CD4-positive, alpha-beta memory T cell (primary cell): ENCODE measurements at regions not wholly inside any gene's neighbourhood (a gene's known extent, or its start where the extent isn't known, plus 50 kb on each side); places are given as distances from the start of the nearest gene placed in this dataset.

Source experiments
- CTCF ChIA-PET: fragments of 350-600 bp; sonication (Branson Sonifier 250); formaldehyde crosslinking; loops from one replicate; lab custom pipeline; 2021; ENCODE audit warnings: inconsistent platforms; ENCODE audit not compliant: partially characterized antibody; lab: Charles Lee
- POLR2A ChIA-PET: fragments of 350-600 bp; sonication (Branson Sonifier 250); formaldehyde crosslinking; loops from one replicate; lab custom pipeline; 2021; ENCODE audit not compliant: partially characterized antibody; lab: Charles Lee
- DNase-seq, 5 donors: peaks; one replicate each; pipeline versions ENCODE4 v3.0.0 to v3.0.0-alpha.2; 2020 to 2022; ENCODE audit warnings: mixed read lengths in 1 of 5
- H3K27ac ChIP-seq: one replicate; pipeline ENCODE4 v1.7.0; 2013; ENCODE audit warnings: low read depth, low read length
- H3K27me3 ChIP-seq: 2 replicates; pipeline ENCODE4 v1.7.0; 2013; ENCODE audit warnings: mild to moderate bottlenecking, low read length, moderate library complexity; ENCODE audit not compliant: insufficient read depth
- H3K36me3 ChIP-seq: 2 replicates; pipeline ENCODE4 v1.7.0; 2013; ENCODE audit warnings: mild to moderate bottlenecking, low read length, moderate library complexity; ENCODE audit not compliant: insufficient read depth
- H3K4me1 ChIP-seq: 2 replicates; pipeline ENCODE4 v1.7.0; 2013; ENCODE audit warnings: mild to moderate bottlenecking, low read length, moderate library complexity; ENCODE audit not compliant: insufficient read depth
- H3K4me3 ChIP-seq, 2 donors: one replicate each; pipeline ENCODE4 v1.7.0; 2013; ENCODE audit warnings: low read length in 2 of 2, mild to moderate bottlenecking in 1 of 2
- H3K9me3 ChIP-seq, 2 donors: one replicate each; pipeline ENCODE4 v1.7.0; 2013; ENCODE audit warnings: low read length in 2 of 2, control low read depth in 1 of 2; ENCODE audit not compliant: control insufficient read depth in 1 of 2
- H3K27ac Mint-ChIP-seq, 7 donors: one replicate each; pipeline ENCODE4 v1.8.0; 2020 to 2021; ENCODE audit warnings: mixed read lengths in 7 of 7, mild to moderate bottlenecking in 6 of 7, inconsistent platforms in 3 of 7, moderate library complexity in 3 of 7
- H3K27me3 Mint-ChIP-seq, 2 donors: one replicate each; pipeline ENCODE4 v1.8.0; 2020 to 2021; ENCODE audit warnings: mixed read lengths in 2 of 2
- H3K36me3 Mint-ChIP-seq, 2 donors: one replicate each; pipeline ENCODE4 v1.8.0; 2020 to 2021; ENCODE audit warnings: mixed read lengths in 2 of 2, inconsistent platforms in 1 of 2, mild to moderate bottlenecking in 1 of 2
- H3K4me1 Mint-ChIP-seq, 4 donors: one replicate each; pipeline ENCODE4 v1.8.0; 2020 to 2021; ENCODE audit warnings: mixed read lengths in 4 of 4, mild to moderate bottlenecking in 1 of 4
- H3K4me3 Mint-ChIP-seq, 8 donors: one replicate each; pipeline ENCODE4 v1.8.0; 2020 to 2021; ENCODE audit warnings: mixed read lengths in 8 of 8, mild to moderate bottlenecking in 7 of 8, moderate library complexity in 6 of 8, inconsistent platforms in 3 of 8
- H3K9me3 Mint-ChIP-seq, 8 donors: one replicate each; pipeline ENCODE4 v1.8.0; 2020 to 2021; ENCODE audit warnings: mixed read lengths in 8 of 8, mild to moderate bottlenecking in 5 of 8, inconsistent platforms in 3 of 8, moderate library complexity in 1 of 8
- intact Hi-C: fragments of 100-400 bp; cut with micrococcal nuclease; formaldehyde crosslinking; loops from one replicate; pipeline ENCODE4 v1.15.1; 2023

DNA sequence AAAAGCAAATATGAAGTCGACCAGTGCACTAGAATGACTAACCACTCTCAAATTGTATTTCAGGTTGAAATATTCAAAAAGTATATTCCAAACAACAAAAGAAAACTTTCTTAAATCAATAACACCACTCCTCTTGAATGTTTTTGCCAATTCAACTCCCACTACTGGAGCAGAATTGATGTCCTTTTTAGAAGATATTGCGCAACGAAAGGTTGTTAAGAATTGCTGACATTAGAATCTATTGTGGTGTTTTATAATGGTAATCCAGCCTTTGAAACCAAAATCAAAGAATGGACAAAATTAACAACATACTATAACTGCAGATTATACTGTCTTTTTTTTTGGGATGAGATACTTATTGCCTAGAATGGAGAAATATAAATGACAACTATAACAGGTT, 331.3 kb downstream of the GRXCR1 start:
- H3K27ac Mint-ChIP-seq = no peak overlapping the region
- no peaks in the 10 kb centered on the region for H3K4me1 Mint-ChIP-seq
- no peak for DNase-seq
- Histone ChIP-seq H3K9me3 (peaks cover 0 to 6% of the 10 kb centered on the region in 2 donors), H3K27me3 (no peaks in the 10 kb centered on the region), H3K4me1 (no peaks in the 10 kb centered on the region), H3K36me3 (no peaks in the 10 kb centered on the region), H3K4me3 (no peak overlapping the region), H3K27ac (no peak overlapping the region)
- no peaks in the 10 kb centered on the region for H3K27me3 Mint-ChIP-seq
- ChIA-PET POLR2A (no interaction called here), CTCF (no interaction called here)
- H3K36me3 Mint-ChIP-seq = no peaks in the 10 kb centered on the region
- H3K4me3 Mint-ChIP-seq = no peak overlapping the region
- intact Hi-C loops = no loop called here
- H3K9me3 Mint-ChIP-seq = peaks cover 0 to 6% (median 4%) of the 10 kb centered on the region in 8 donors

GRCh38 chr4:43224559-43224958, 332.0 kb downstream of the GRXCR1 start:
- H3K27me3 Mint-ChIP-seq = no peaks in the 10 kb centered on the region
- Histone ChIP-seq H3K4me1 (no peaks in the 10 kb centered on the region), H3K27ac (no peak overlapping the region), H3K9me3 (peaks cover 0 to 6% of the 10 kb centered on the region in 2 donors), H3K27me3 (no peaks in the 10 kb centered on the region), H3K4me3 (no peak overlapping the region), H3K36me3 (no peaks in the 10 kb centered on the region)
- ChIA-PET POLR2A (no interaction called here), CTCF (no interaction called here)
- DNase-seq = no peak
- no peaks in the 10 kb centered on the region for H3K36me3 Mint-ChIP-seq
- no peak overlapping the region for H3K27ac Mint-ChIP-seq
- intact Hi-C loops = no loop called here
- H3K4me1 Mint-ChIP-seq = no peaks in the 10 kb centered on the region
- H3K9me3 Mint-ChIP-seq = peaks cover 0 to 6% (median 4%) of the 10 kb centered on the region in 8 donors
- no peak overlapping the region for H3K4me3 Mint-ChIP-seq

- H3K9me3 Mint-ChIP-seq = peaks cover 0 to 13% (median 0%) of the 10 kb centered on the region in 8 donors
- H3K36me3 Mint-ChIP-seq = no peaks in the 10 kb centered on the region
- no peaks in the 10 kb centered on the region for H3K9me3 ChIP-seq
- no peaks in the 10 kb centered on the region for H3K4me1 Mint-ChIP-seq
- H3K27me3 ChIP-seq = no peaks in the 10 kb centered on the region
- no peaks in the 10 kb centered on the region for H3K36me3 ChIP-seq
- ChIA-PET CTCF (no interaction called here), POLR2A (no interaction called here)
- intact Hi-C loops = no loop called here
- no peak for DNase-seq
- no peak overlapping the region for H3K27ac ChIP-seq
- H3K27me3 Mint-ChIP-seq = no peaks in the 10 kb centered on the region
- no peaks in the 10 kb centered on the region for H3K4me1 ChIP-seq
- no peak overlapping the region for H3K4me3 ChIP-seq
- H3K27ac Mint-ChIP-seq = no peak overlapping the region
- H3K4me3 Mint-ChIP-seq = no peak overlapping the region
Observed at GRCh38 chr4:43233321-43233720, 340.8 kb downstream of the GRXCR1 start.

DNA sequence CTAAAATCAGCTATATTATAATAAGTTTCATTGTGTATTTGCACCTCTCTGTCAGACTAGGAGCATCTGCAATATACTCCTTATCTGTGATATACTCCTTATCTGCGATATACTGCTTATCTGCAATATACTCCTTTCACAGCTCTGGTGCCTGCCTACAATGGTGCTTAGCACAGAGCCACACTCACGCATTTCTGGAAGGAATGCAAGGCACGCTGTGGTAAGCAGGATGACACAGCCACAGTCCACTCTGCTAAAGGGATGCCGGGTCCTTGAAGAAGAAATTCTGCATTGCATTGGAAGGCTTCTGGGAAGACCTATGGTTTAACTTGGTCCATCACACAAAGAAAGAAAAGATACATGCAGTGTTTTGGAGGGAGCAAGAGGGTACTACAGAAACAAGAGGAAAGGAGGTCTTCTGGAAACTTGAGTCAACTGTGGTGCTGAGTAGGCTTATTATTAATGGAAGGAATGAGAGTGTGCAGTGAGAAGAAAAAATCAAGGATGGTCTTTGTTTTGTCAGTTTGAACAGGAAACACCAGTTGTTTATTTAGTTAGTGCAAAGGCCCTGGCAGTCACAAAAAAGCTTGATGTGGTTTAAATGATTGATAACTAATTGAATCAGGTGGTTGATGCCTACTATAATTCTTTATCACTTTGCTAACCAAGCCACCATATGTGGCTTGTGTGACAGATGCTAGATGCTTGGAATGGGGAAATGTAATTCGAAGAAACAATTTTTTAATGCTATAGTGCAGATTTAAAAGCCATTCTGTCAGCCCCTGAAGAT, 342.3 kb downstream of the GRXCR1 start:
- CTCF ChIA-PET = no interaction called here
- Mint-ChIP-seq H3K36me3 (no peaks in the 10 kb centered on the region), H3K27ac (no peak overlapping the region), H3K9me3 (peaks cover 0 to 13% (median 3%) of the 10 kb centered on the region in 8 donors), H3K4me1 (no peaks in the 10 kb centered on the region), H3K27me3 (no peaks in the 10 kb centered on the region), H3K4me3 (no peak overlapping the region)
- no peaks in the 10 kb centered on the region for H3K36me3 ChIP-seq
- POLR2A ChIA-PET = no interaction called here
- no peaks in the 10 kb centered on the region for H3K9me3 ChIP-seq
- H3K27ac ChIP-seq = no peak overlapping the region
- H3K4me1 ChIP-seq = no peaks in the 10 kb centered on the region
- no peaks in the 10 kb centered on the region for H3K27me3 ChIP-seq
- no peak overlapping the region for H3K4me3 ChIP-seq
- intact Hi-C loops = no loop called here
- DNase-seq = no peak

- CTCF ChIA-PET = no interaction called here
- POLR2A ChIA-PET = no interaction called here
- H3K4me3 Mint-ChIP-seq = no peak overlapping the region
- H3K9me3 Mint-ChIP-seq = peaks cover 0 to 9% (median 4%) of the 10 kb centered on the region in 8 donors
- no peaks in the 10 kb centered on the region for H3K36me3 Mint-ChIP-seq
- intact Hi-C loops = no loop called here
- no peak overlapping the region for H3K4me3 ChIP-seq
- no peaks in the 10 kb centered on the region for H3K36me3 ChIP-seq
- no peaks in the 10 kb centered on the region for H3K27me3 ChIP-seq
- H3K27me3 Mint-ChIP-seq = no peaks in the 10 kb centered on the region
- H3K4me1 Mint-ChIP-seq = no peaks in the 10 kb centered on the region
- no peak overlapping the region for H3K27ac Mint-ChIP-seq
- no peaks in the 10 kb centered on the region for H3K9me3 ChIP-seq
- H3K4me1 ChIP-seq = no peaks in the 10 kb centered on the region
- H3K27ac ChIP-seq = no peak overlapping the region
- no peak for DNase-seq
Observed at GRCh38 chr4:43238008-43238407, 345.5 kb downstream of the GRXCR1 start.

GRCh38 chr4:43238585-43238984, 346.1 kb downstream of the GRXCR1 start:
- H3K27ac Mint-ChIP-seq = no peak overlapping the region
- intact Hi-C loops = no loop called here
- H3K27me3 Mint-ChIP-seq = no peaks in the 10 kb centered on the region
- H3K4me1 Mint-ChIP-seq = no peaks in the 10 kb centered on the region
- H3K9me3 Mint-ChIP-seq = peaks cover 0 to 9% (median 4%) of the 10 kb centered on the region in 8 donors
- DNase-seq = no peak
- POLR2A ChIA-PET = no interaction called here
- H3K36me3 Mint-ChIP-seq = no peaks in the 10 kb centered on the region
- Histone ChIP-seq H3K9me3 (no peaks in the 10 kb centered on the region), H3K27ac (no peak overlapping the region), H3K4me3 (no peak overlapping the region), H3K27me3 (no peaks in the 10 kb centered on the region), H3K4me1 (no peaks in the 10 kb centered on the region), H3K36me3 (no peaks in the 10 kb centered on the region)
- no peak overlapping the region for H3K4me3 Mint-ChIP-seq
- CTCF ChIA-PET = no interaction called here

- Histone ChIP-seq H3K27me3 (no peaks in the 10 kb centered on the region), H3K9me3 (no peaks in the 10 kb centered on the region), H3K27ac (no peak overlapping the region), H3K4me3 (no peak overlapping the region), H3K4me1 (no peaks in the 10 kb centered on the region), H3K36me3 (no peaks in the 10 kb centered on the region)
- H3K9me3 Mint-ChIP-seq = peaks cover 0 to 10% (median 6%) of the 10 kb centered on the region in 8 donors
- no peak overlapping the region for H3K4me3 Mint-ChIP-seq
- no peak for DNase-seq
- CTCF ChIA-PET = no interaction called here
- no peaks in the 10 kb centered on the region for H3K4me1 Mint-ChIP-seq
- no peaks in the 10 kb centered on the region for H3K36me3 Mint-ChIP-seq
- POLR2A ChIA-PET = no interaction called here
- intact Hi-C loops = no loop called here
- no peaks in the 10 kb centered on the region for H3K27me3 Mint-ChIP-seq
- H3K27ac Mint-ChIP-seq = no peak overlapping the region
Observed at GRCh38 chr4:43241104-43241503, 348.6 kb downstream of the GRXCR1 start.
